ENCODE measurements at regions not wholly inside any gene's neighbourhood (a gene's known extent, or its start where the extent isn't known, plus 50 kb on each side); places are given as distances from the start of the nearest gene placed in this dataset.
"Not testable (repeated sequence)": the region's sequence is repeated elsewhere in the genome, so short reads cannot be mapped to it uniquely, and the experiment has no call there.

DNA sequence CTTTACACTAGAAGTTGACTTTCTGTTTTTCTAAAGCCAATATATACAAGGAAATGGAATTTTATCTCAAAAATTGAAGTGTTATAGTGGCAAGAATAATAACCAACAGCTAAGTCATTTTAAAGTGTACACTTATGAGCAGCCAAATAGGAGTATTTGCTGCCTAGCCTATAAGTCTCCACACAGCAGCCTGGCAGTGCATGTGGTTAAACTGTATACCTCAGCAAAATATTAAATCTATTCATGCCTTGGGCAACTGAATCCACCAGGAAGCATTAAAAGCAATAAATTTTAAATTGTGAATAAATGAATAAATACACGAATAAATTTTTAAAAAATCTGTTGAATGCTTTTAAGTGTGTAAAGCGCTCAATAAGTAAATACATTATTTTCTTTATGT, 432.4 kb upstream of the RORB start:
- DNase-seq (ENCODE audit: insufficient read length, low spot score) (no peak), FAIRE-seq (no peak)

DNA sequence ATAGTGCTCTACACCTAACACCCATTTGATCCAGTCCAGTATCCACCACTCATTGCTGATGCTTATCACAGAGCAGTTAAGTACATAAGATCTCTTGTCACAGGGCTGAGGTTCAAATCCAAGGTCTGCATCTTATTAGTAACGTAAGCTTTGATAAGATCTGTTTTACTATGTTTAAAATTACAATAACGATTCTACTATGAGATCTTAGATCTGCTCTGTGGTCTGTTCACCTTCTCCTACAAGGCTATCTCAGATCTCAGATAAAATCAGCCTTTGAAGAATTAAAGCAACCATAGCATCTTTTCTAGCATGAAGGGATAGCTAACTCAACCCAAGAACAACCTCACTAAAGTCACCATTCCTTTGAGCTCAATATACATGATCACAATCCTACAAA, 431.0 kb upstream of the RORB start:
- no peak for FAIRE-seq
- DNase-seq (ENCODE audit: insufficient read length, low spot score): no peak

DNA sequence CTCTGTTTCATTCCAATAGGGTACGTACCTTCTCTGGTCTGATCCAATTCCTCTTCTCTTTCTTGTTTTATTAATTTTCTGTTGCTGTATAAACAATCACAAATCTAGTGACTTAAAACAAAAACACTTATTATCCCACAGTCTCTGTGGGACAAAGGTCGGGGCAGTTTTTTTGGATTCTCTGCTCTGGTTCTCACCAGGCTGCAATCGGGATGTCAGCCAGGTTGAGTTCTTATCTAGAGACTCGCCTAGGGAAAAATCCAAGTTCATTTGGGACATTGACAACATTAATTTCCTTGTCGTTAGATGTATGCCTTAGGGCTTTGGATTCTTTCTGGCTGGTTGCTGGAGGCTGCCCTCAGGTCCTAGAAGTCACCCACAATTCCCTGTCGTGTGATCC, 430.5 kb upstream of the RORB start:
- no peak for FAIRE-seq
- no peak for DNase-seq (ENCODE audit: insufficient read length, low spot score)

DNA sequence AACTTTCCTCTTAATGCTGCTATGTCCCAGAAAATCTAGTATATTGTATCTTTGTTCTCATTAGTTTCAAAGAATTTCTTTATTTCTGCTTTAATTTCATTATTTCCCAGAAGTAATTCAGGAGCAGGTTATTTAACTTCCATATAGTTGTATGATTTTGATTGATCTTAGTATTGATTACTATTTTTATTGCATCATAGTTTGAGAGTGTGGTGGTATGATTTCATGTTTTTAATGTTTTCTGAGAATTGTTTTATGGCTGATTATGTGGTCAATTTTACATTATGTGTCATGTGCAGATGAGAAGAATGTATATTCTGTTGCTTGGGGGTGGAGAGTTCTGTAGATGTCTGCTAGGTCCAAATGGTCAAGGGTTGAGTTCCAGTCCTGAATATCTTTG, 425.6 kb upstream of the RORB start:
- DNase-seq (ENCODE audit: insufficient read length, low spot score): no peak
- no peak for FAIRE-seq

DNA sequence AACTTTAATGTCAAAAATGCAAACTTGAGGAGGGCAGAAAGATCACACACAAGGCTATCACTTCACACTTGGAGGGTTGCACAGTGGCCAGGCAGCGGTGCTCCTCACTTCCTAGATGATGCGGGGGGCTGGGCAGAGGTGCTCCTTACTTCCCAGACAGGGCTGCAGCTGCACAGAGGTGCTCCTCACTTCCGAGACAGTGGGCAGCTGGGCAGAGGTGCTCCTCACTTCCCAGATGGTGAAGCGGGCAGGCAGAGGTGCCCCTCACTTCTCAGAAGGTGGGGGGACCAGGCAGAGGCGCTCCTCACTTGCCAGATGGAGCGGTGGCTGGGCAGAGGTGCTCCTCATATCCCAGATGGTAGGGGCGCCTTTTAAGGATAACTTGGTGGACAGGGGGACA, 423.2 kb upstream of the RORB start:
- FAIRE-seq: no peak
- DNase-seq (ENCODE audit: insufficient read length, low spot score): no peak

DNA sequence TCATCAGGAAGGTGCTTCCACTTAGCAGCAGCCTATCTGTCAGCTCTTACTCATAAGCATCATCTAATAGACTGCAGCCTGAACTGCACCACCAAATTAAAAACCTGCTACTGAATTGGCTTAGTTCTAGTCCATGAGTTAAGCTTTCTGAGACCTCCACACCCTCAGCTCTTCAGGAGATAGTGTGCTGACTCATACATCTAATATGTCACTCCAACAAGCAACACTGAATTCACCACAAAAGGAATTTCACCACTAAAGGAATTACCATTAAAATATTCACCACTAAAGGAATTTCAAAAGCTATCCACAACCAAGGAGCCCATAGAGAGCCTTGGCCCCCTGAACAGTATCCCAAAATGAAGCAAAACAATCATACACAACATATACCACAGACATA, 418.5 kb upstream of the RORB start:
- no peak for FAIRE-seq
- no peak for DNase-seq (ENCODE audit: insufficient read length, low spot score)

DNA sequence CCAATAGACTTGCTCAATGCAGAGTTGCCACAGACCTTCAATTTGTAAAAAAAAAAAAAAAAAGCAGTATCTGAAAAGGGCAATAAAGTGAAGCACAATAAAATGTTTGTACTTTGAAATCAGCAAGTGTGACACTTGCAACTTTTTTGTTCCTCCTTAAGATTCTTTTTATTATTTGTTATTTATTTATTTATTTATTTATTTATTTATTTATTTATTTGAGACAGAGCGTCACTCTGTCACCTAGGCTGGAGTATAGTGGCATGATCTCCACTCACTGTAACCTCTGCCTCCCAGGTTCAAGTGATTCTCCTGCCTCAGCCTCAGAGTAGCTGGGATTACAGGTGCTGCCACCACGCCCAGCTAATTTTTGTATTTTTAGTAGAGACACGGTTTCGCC, 416.5 kb upstream of the RORB start:
- not testable (repeated sequence) for FAIRE-seq; DNase-seq (ENCODE audit: insufficient read length, low spot score)

DNA sequence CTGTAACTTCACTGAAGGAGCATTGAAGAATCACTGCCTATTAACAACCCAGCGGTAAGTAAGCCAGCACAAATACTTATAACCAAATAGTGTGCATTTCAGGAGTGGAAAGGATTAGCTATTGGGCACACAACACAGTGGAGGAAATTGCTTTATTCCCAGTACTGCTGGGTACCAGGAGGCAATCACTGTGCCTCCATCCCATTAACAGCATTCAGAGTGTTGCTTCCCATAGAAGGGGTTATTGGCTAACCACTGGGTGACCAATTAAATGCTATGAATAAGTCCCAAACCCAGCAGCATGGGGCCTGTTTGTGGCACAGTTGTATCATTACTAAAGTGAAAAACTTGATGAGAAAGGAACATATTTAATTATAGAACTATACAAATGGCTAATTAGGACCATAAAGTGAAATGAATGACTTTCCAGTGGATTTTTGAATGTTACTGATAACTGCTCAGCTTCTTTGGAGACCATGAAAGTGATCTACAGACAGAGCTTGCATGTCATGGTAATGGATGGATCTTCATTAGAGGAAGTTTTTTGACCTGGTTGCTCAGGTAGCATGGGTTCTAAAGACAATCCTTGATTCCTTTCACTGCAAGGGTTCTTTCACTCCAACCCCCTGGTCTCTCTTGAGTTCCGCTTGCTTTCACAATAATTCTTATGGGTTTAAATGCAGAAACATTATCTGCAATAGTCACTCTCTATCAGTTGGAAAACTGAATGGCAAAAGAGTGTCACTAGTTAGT, 413.3 kb upstream of the RORB start:
- DNase-seq (ENCODE audit: insufficient read length, low spot score) (no peak), FAIRE-seq (no peak)

DNA sequence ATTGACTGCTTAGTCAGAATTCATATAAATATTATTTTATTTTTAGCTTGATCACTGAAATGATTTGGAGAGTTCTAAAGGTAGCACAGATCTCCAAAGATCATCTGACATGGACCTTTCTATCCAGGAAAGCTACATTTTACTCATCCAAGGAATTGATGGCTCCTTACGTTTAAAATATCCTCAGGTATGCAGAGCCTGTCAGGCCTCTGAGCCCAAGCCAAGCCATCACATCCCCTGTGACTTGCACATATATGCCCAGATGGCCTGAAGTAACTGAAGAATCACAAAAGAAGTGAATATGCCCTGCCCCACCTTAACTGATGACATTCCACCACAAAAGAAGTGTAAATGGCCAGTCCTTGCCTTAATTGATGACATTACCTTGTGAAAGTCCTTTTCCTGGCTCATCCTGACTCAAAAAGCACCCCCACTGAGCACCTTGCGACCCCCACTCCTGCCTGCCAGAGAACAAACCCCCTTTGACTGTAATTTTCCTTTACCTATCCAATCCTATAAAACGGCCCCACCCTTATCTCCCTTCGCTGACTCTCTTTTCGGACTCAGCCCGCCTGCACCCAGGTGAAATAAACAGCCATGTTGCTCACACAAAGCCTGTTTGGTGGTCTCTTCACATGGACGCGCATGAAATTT, 411.6 kb upstream of the RORB start:
- FAIRE-seq; DNase-seq (ENCODE audit: insufficient read length, low spot score): not testable (repeated sequence)

DNA sequence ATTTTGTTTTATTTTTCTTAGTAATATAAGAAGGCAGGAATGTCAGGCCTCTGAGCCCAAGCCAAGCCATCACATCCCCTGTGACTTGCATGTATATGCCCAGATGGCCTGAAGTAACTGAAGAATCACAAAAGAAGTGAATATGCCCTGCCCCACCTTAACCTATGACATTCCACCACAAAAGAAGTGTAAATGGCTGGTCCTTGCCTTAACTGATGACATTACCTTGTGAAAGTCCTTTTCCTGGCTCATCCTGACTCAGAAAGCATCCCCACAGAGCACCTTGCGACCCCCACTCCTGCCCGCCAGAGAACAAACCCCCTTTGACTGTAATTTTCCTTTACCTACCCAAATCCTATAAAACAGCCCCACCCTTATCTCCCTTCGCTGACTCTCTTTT, 406.2 kb upstream of the RORB start:
- DNase-seq (ENCODE audit: insufficient read length, low spot score); FAIRE-seq: not testable (repeated sequence)

DNA sequence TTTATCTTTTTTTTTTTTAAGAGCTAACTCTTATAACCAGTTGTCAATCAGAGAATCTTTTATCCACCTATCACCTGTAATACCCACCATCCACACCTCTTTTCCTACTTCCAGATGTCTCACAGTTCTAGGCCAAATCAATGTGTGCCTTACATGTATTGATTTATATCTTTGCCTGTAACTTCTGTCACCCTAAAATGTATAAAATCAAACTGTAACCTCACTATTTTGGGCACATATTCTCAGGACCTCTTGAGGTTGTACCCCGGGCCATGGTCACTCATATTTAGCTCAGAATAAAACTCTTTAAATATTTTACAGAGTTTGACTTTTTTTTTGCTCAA, 404.7 kb upstream of the RORB start:
- DNase-seq (ENCODE audit: insufficient read length, low spot score): no peak
- FAIRE-seq: no peak

DNA sequence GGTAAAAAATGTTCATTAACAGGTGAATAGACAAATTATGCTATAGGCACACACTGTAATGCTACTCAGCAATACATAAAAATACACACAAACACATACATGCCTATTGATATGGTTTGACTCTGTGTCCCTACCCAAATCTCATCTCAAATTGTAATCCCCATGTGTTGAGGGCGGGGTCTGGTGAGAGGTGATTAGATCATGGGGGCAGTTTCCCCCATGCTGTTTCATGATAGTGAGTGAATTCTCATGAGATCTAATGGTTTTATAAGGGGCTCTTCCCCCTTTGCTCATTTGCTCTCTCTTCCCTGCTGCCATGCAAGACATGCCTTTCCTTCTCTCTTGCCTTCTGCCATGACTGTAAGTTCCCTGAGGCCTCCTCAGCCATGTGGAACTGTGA, 403.1 kb upstream of the RORB start:
- FAIRE-seq; DNase-seq (ENCODE audit: insufficient read length, low spot score): not testable (repeated sequence)

DNA sequence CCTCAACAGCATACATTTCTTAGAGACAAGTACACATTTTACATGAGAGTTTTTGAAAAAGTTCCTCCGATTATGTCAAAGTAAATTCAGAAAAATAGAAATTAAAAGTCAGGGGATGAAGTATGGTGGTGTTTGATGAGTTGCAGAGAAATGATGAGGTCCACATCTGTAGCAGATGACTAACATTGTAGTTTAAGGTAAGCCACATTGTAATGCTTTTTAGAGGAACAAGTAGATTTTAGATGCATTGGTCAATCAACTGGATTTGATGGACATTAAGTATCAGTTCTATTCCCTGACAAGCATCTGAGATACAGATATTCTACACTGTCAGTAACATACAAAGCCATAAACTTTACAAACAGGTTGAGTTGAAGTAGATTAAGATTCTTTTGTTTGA, 402.4 kb upstream of the RORB start:
- FAIRE-seq (no peak), DNase-seq (ENCODE audit: insufficient read length, low spot score) (no peak)

DNA sequence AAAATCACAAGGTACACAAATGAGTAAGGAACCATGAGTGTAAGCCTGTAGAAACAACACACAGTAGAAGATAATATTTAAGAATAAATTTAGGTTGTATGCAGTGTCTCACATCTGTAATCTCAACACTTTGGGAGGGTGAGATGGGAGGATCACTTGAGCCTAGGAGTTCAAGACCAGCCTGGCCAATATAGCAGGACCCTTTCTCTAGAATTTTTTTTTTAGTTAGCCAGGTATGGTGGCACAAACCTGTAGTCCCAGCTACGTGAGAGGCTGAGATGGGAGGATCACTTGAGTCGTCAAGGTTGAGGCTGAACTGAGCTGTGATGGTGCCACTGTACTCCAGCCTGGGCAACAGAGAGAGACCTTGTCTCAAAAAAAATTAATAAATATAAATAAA, 401.2 kb upstream of the RORB start:
- no peak for DNase-seq (ENCODE audit: insufficient read length, low spot score)
- FAIRE-seq: no peak

DNA sequence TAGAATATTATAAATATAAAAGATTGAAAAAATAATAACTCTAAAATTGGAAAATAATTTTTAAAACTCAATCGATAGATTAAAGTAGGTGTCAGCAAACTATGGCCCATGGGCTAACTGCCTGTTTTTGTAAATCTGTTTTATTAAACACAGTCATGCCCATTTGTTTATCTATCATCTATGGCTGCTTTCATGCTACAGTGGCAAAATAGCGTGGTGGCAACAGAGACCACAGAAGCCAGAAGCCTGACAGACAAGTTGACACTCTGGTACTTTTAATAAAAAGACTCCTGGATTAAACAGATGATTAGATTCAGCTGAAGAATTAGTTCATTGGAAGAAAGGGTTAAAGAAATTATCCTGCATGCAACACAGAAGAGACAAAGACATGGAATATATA, 400.7 kb upstream of the RORB start:
- DNase-seq (ENCODE audit: insufficient read length, low spot score): no peak
- no peak for FAIRE-seq

DNA sequence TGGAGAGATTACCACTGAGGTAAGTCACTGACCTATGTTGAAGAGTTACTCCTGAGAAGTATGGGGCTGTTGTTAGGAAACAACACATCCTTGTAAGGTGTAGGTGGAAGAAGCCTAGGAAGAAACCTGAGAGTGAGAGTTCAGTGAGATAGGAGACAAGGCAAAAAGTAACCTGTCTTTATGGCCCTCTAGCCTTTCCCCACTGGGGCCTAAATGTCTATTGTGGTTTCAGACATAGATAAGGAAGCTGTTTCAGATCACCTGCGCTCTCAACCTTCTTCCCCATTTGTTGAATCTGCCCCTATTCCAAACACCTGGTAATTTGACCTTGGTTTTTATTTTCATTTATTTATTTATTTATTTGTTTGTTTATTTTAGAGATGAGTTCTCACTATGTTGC, 397.1 kb upstream of the RORB start:
- DNase-seq (ENCODE audit: insufficient read length, low spot score) (no peak), FAIRE-seq (no peak)

DNA sequence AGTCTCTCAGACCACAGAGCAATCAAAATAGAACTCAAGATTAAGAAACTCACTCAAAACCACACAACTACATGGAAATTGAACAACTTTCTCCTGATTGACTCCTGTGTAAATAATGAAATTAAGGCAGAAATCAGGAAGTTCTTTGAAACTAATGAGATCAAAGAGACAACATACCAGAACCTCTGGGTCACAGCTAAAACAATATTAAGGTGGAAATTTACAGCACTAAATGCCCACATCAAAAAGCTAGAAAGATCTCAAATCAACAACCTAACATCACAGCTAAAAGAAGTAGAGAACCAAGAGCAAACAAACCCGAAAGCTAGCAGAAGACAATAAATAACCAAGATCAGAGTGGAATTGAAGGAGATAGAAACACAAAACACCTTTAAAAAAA, 395.0 kb upstream of the RORB start:
- not testable (repeated sequence) for DNase-seq (ENCODE audit: insufficient read length, low spot score); FAIRE-seq

DNA sequence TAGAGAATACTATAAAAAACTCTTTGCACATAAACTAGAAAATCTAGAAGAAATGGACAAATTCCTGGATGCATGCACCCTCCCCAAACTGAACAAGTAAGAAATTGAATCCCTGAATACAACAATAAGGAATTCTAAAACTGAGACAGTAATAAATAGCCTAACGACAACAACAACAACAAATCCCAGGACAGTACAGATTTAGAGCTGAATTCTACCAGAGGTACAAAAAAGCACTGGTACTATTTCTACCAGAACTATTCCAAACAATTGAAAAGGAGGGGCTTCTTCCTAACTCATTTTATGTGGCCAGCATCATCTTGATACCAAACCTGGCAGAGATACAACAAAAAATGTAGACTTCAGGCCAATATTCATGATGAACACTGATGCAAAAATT, 394.4 kb upstream of the RORB start:
- FAIRE-seq (no peak), DNase-seq (ENCODE audit: insufficient read length, low spot score) (no peak)

DNA sequence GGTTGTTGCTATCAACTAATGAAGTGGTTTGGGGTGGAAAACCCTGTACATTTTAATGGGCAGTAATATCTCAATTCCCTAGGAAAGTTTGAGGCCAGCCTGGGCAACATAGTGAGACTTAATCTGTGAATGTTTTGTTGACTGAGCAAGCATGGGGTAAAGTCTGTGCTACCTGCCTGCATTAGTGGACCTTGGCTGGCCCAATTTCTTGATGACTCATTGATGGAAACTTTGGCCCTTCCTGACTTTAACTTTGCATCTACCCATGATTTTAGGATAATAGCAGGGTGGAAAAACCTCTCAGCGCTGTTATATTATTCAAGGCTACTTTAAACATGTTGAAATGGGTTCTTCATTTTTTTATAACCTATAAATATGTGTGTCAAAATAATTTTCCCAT, 389.4 kb upstream of the RORB start:
- no peak for FAIRE-seq
- DNase-seq (ENCODE audit: insufficient read length, low spot score): no peak

DNA sequence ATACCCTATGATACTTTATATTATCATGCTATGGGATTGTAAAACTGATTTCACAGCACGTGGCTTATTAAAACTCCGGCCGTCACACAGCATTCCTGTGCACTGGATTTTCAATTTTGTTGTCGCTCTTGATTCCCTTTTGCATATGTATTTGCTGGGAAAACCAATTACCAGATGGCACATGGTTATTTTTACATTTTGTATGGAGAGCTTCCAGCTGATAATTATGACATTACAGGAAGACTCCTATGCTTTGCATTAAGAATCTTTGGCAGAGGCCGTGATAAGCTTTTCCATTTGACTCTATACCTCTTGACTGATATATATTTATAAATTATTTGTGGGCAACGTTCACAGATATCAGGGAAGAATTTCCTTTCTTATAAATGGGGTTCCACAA, 381.2 kb upstream of the RORB start:
- DNase-seq (ENCODE audit: insufficient read length, low spot score): no peak
- FAIRE-seq: no peak

DNA sequence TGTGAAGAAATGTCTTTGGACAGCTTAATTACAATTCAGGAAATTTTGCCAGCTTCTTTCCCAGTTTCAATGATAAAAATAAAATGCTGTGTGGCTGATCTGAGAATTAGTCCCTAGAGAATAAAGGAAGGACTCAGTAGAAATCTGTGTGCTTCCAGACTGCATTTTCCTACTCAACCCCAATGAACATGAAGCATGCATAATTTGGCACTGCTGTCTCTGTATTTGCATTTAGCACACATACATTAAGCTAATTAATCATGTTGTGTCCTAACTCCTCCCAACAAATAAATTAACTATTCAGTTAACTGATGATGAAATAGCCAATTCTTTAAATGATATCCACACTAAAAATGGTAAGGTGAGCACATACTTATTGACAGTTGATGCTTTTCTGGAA, 380.0 kb upstream of the RORB start:
- no peak for FAIRE-seq
- DNase-seq (ENCODE audit: insufficient read length, low spot score): no peak

DNA sequence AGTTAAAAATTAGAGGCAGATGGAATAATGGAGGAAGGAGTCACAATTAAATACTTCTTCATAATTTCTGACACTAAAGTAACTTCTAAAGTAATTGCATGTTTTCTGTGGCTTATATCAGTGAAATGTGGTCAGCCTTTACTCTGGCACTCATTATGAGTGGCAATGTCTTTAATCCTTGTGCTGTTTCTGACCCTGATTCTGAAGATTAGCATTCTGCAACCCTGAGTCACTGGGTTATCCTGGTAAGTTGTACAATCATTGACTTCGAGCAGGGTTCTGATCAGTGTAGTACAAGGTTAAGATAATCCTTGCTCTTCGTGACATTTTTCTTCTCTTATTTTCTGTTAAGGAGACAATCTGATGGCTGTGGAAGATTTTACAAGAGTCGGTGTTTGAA, 379.4 kb upstream of the RORB start:
- FAIRE-seq (no peak), DNase-seq (ENCODE audit: insufficient read length, low spot score) (no peak)

DNA sequence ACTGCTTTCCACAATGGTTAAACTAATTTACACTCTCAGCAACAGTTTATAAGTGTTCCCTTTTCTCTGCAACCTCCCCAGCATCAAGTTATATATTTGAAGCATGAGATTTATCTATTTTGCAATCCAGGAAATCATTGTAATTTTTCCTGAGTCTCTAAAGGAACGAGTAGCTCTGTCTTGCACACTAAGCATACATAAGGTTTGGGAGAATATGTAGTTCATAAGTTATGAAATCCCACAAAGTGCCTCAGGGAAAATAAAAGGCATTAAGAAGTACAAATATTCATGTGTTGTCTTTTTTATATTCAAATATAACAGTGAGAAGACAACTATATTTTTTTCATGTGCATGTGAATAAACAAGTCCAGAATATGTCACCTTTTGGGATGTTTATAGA, 377.1 kb upstream of the RORB start:
- FAIRE-seq (no peak), DNase-seq (ENCODE audit: insufficient read length, low spot score) (no peak)

Data from GM19239 (cell line).